Tibial nerve (tissue), 4 donors: ENCODE measurements at regions not wholly inside any gene's neighbourhood (a gene's known extent, or its start where the extent isn't known, plus 50 kb on each side); places are given as distances from the start of the nearest gene placed in this dataset.

Experiments
- DNase-seq, 2 donors: peaks; one replicate each; pipeline ENCODE4 v3.0.0-alpha.2; 2019; ENCODE audit warnings: low spot score in 2 of 2
- H3K27ac ChIP-seq, 4 donors: fragments of 200-600 bp; sonication (generic) in 3 of 4; one replicate each; pipeline ENCODE4 v1.5.1; 2017 to 2019; ENCODE audit warnings: mild to moderate bottlenecking in 1 of 4
- H3K27me3 ChIP-seq, 2 donors: fragments of 200-600 bp; sonication (generic) in 1 of 2; one replicate each; pipeline versions ENCODE4 v1.5.1 to v1.6.0; 2017 to 2019
- H3K36me3 ChIP-seq, 3 donors: fragments of 200-600 bp; sonication (generic); one replicate each; pipeline ENCODE4 v1.5.1; 2018 to 2019
- H3K4me1 ChIP-seq, 4 donors: fragments of 200-600 bp; sonication (generic) in 3 of 4; one replicate each; pipeline ENCODE4 v1.5.1; 2017 to 2019
- H3K4me3 ChIP-seq, 4 donors: fragments of 200-600 bp; sonication (generic) in 3 of 4; one replicate each; pipeline ENCODE4 v1.5.1; 2017 to 2019; ENCODE audit warnings: mild to moderate bottlenecking in 1 of 4, moderate library complexity in 1 of 4
- H3K9me3 ChIP-seq, 4 donors: fragments of 200-600 bp; sonication (generic) in 3 of 4; one replicate each; pipeline ENCODE4 v1.5.1; 2017 to 2019
- EP300 ChIP-seq, 2 donors: sonication (generic); formaldehyde crosslinking; IDR thresholded peaks; one replicate each; pipeline ENCODE4 v1.6.1; 2017; ENCODE audit warnings: antibody characterized with exemption in 2 of 2, mild to moderate bottlenecking in 1 of 2
- POLR2A ChIP-seq, 2 donors: fragments of 450-650 bp; IDR thresholded peaks; one replicate each; pipeline ENCODE4 v1.6.1; 2017; ENCODE audit warnings: antibody characterized with exemption in 2 of 2, mild to moderate bottlenecking in 2 of 2, moderate library complexity in 2 of 2
- WGBS, 2 donors: methylation state at CpG; one replicate each; pipeline ENCODE4 v1.1.5; 2018; 5-methylcytosine and 5-hydroxymethylcytosine counted together
- TF ChIP-seq, protein P1 (sequence below), 5 experiments: fragments of 200-600 bp in 3 of 5; fragments of 450-650 bp in 2 of 5; sonication (generic) in 3 of 5; IDR thresholded peaks; one replicate each; pipeline ENCODE4 v1.5.1; 2016 to 2019; ENCODE audit warnings: antibody characterized with exemption in 5 of 5, mild to moderate bottlenecking in 3 of 5, moderate library complexity in 2 of 5

DNA sequence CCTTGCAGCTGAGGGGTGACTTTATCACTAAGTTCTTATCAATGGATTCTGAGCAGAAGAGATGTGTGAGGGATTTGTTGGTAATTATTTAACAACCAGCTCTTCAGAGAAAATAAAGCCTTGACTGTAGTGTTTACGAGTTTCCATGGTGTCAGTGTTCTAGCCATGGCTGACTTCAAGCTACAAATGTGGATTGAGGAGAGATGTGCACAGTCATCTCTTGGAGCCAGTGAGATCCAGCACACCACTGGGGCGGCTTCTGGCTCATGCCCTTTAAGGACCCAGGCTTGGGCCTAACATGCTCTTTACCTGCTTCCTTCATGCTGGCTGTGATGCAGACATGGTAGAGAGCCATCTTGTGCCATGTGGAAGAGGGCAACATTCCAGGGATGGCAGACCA, 145.6 kb upstream of the MRPS22 start:
- no peaks in the 10 kb centered on the region for H3K27me3 ChIP-seq
- no peak for DNase-seq

DNA sequence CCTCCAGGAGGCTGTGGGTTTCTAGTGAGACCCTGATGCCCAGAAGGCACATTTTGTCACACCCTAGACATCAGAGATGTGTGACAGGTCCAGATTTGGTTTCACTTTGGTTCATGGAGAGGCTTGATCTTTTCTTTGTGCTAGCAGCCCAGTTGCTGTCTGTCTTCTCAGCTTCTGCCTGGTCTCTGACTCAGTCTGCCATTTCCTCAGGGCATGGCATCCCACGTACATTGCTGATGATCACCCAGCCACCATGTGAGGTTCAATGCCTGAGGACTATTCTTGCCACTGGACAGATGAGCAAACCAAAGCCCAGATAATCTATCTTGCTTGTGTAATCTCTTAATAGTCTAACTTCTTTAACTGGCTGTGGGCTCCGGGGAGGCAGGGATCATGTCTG, 144.9 kb upstream of the MRPS22 start:
- peaks cover 0 to 17% (median 0%) of the 10 kb centered on the region in 4 donors for H3K9me3 ChIP-seq
- H3K4me1 ChIP-seq: no peaks in the 10 kb centered on the region
- no peak for TF ChIP-seq POLR2A (IDR thresholded peaks at IDR 0.05)
- TF ChIP-seq, protein P1, sequence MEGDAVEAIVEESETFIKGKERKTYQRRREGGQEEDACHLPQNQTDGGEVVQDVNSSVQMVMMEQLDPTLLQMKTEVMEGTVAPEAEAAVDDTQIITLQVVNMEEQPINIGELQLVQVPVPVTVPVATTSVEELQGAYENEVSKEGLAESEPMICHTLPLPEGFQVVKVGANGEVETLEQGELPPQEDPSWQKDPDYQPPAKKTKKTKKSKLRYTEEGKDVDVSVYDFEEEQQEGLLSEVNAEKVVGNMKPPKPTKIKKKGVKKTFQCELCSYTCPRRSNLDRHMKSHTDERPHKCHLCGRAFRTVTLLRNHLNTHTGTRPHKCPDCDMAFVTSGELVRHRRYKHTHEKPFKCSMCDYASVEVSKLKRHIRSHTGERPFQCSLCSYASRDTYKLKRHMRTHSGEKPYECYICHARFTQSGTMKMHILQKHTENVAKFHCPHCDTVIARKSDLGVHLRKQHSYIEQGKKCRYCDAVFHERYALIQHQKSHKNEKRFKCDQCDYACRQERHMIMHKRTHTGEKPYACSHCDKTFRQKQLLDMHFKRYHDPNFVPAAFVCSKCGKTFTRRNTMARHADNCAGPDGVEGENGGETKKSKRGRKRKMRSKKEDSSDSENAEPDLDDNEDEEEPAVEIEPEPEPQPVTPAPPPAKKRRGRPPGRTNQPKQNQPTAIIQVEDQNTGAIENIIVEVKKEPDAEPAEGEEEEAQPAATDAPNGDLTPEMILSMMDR (IDR thresholded peaks at IDR 0.05): no peak
- no peak for TF ChIP-seq EP300 (IDR thresholded peaks at IDR 0.05)
- no peaks in the 10 kb centered on the region for H3K27me3 ChIP-seq
- no peak overlapping the region for H3K27ac ChIP-seq
- WGBS, 2 donors: 75 to 91% methylated on average over 2 of the region's 2 CpGs
- H3K4me3 ChIP-seq: no peak overlapping the region
- no peak for DNase-seq
- H3K36me3 ChIP-seq: no peaks in the 10 kb centered on the region

More for the DNA sequence above, 145.6 kb upstream of the MRPS22 start:
- H3K27ac ChIP-seq: no peak overlapping the region
- no peaks in the 10 kb centered on the region for H3K36me3 ChIP-seq
- H3K4me1 ChIP-seq: no peaks in the 10 kb centered on the region
- 78 to 91% methylated on average over 2 of the region's 2 CpGs for WGBS, 2 donors
- TF ChIP-seq EP300 (IDR thresholded peaks at IDR 0.05) (no peak), POLR2A (IDR thresholded peaks at IDR 0.05) (no peak)
- TF ChIP-seq, protein P1 (IDR thresholded peaks at IDR 0.05): no peak
- no peak overlapping the region for H3K4me3 ChIP-seq
- H3K9me3 ChIP-seq: peaks cover 0 to 17% (median 0%) of the 10 kb centered on the region in 4 donors

DNA sequence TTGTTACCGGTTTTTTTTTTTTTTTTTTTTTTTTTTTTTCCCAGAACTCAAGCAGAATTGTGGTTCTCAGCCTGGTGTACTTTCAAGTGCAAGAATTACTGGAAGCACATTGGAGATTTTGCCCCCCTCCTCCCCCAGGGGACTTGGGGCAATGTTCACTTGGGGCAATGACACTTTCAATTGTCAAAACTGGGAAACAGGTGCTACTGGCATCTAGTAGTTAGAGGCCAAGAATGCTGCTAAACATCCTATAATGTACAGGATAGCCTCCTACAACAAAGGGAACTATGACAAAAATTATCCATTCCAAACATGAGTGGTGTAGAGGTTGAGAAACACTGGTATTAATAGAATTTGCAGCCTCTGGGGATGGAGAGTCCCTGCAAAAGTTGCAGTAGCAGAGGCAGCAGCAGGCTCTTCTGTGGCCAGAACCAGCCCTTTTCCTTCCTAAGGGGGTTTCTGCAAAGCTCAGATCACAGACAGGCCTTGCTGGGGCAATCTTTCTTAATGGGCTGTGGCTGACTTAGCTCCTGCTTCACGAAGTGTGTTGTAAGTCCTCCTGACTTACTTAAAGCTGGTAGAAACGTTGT, 144.3 kb upstream of the MRPS22 start:
- H3K27me3 ChIP-seq: no peaks in the 10 kb centered on the region
- H3K9me3 ChIP-seq: peaks cover 0 to 17% (median 0%) of the 10 kb centered on the region in 4 donors
- no peak overlapping the region for H3K4me3 ChIP-seq
- WGBS, 2 donors: 32 to 42% methylated on average over 3 of the region's 3 CpGs
- TF ChIP-seq EP300 (IDR thresholded peaks at IDR 0.05) (no peak), POLR2A (IDR thresholded peaks at IDR 0.05) (no peak)
- TF ChIP-seq, protein P1 (IDR thresholded peaks at IDR 0.05): no peak
- DNase-seq: no peak
- H3K4me1 ChIP-seq: no peaks in the 10 kb centered on the region
- no peaks in the 10 kb centered on the region for H3K36me3 ChIP-seq
- no peak overlapping the region for H3K27ac ChIP-seq

DNA sequence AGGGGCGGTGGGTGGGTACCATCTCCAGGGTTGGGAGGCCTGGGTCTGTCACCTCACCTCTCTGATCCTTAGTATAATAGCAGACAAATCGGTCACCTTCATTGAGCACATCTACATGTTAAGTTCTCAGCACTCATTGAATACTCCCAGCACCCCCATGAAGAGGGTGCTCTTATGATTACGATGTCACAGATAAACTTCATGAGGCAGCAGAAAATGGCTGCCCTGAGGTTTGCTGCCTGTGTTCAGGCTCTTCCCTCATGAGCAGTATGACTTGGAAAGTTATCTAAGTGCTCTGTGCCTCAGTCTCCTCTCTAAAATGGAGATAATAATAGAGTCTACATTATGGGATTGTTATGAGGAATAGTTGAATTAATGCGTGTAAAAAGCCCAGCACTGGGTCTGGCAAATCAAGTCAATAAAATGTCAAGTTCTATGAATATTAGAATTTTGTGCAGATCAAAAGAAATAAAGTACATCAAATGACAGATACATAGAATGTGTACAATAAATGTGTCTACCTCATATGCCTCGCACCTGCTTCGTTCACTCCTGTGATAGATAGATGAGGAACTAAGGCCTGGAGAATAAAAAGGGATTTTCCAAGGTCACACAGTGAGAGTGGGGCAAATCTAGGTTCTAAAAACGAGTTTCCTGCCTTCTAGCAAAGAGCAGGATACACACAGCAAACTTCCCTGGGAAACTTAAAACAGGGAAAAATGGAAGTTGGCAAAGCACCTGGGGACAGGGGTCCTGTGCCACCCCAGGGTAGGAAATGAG, 142.2 kb upstream of the MRPS22 start:
- no peaks in the 10 kb centered on the region for H3K27me3 ChIP-seq
- H3K27ac ChIP-seq: no peak overlapping the region
- peaks cover 0 to 3% (median 0%) of the 10 kb centered on the region in 4 donors for H3K9me3 ChIP-seq
- no peak for DNase-seq
- H3K4me3 ChIP-seq: no peak overlapping the region
- H3K36me3 ChIP-seq: no peaks in the 10 kb centered on the region
- no peak for TF ChIP-seq EP300 (IDR thresholded peaks at IDR 0.05)
- no peak for TF ChIP-seq POLR2A (IDR thresholded peaks at IDR 0.05)
- TF ChIP-seq, protein P1 (IDR thresholded peaks at IDR 0.05): no peak
- 82 to 84% methylated on average over 7 of the region's 7 CpGs for WGBS, 2 donors
- no peaks in the 10 kb centered on the region for H3K4me1 ChIP-seq

DNA sequence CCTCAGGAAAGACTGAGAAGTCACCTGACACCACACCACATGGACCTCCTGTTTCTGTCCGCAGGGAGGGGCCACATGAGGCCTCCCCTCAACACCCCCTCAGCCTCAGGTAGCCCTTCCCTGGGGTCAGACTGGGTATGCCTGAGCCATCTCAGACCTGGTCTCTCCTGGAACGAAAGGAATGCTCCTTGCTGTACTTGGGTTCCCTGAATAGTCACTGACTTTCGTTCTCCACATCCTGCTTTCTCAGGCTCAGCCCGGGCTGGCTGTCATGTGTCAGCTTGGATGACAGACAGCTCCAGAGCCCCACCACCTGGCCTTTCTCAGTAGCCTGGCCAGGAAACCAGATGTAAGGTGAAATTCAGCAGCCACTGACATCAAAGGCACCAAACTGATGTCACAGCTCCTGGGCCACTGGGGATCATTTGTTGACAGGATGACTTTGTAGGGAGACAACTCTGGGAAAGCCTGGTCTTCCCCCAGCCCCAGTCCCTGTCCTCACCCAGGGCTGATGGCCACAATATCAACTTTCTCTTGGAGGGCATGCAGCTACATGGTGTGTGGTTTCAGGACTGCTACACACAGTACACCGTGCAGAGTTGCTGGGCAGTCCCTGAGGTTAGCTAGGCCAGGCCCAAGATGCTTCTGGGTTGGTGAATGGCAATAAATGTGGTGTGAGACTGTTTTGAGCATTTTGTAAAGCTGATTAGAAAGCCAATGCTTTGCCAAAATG, 141.4 kb upstream of the MRPS22 start:
- Histone ChIP-seq H3K27me3 (no peaks in the 10 kb centered on the region), H3K4me1 (no peaks in the 10 kb centered on the region), H3K36me3 (no peaks in the 10 kb centered on the region), H3K4me3 (no peak overlapping the region), H3K27ac (no peak overlapping the region), H3K9me3 (no peaks in the 10 kb centered on the region)
- DNase-seq: no peak
- TF ChIP-seq EP300 (IDR thresholded peaks at IDR 0.05) (no peak), POLR2A (IDR thresholded peaks at IDR 0.05) (no peak)
- TF ChIP-seq, protein P1 (IDR thresholded peaks at IDR 0.05): no peak
- 30 to 54% methylated on average over 5 of the region's 5 CpGs for WGBS, 2 donors
